Common myeloid progenitor, CD34-positive (primary cell): ENCODE measurements at regions not wholly inside any gene's neighbourhood (a gene's known extent, or its start where the extent isn't known, plus 50 kb on each side); places are given as distances from the start of the nearest gene placed in this dataset.

Experiments
- CTCF ChIA-PET: fragments of 350-600 bp; sonication (Branson Sonifier 250); formaldehyde crosslinking; loops from one replicate; lab custom pipeline; 2021; ENCODE audit warnings: antibody characterized with exemption; lab: Charles Lee
- POLR2A ChIA-PET: fragments of 350-600 bp; sonication (Branson Sonifier 250); formaldehyde crosslinking; loops from one replicate; lab custom pipeline; 2021; ENCODE audit warnings: antibody characterized with exemption; lab: Charles Lee
- DNase-seq, 3 donors: peaks; one replicate each; pipeline versions ENCODE4 v3.0.0 to v3.0.0-alpha.2; 2013
- H3K27ac ChIP-seq, 2 experiments: 1 replicate in 1 of 2; 2 replicates in 1 of 2; pipeline ENCODE4 v1.7.0; 2013; ENCODE audit warnings: inconsistent platforms in 2 of 2, low read length in 2 of 2, mild to moderate bottlenecking in 2 of 2, low read depth in 1 of 2, moderate library complexity in 1 of 2; ENCODE audit not compliant: severe bottlenecking in 2 of 2, insufficient read depth in 1 of 2, poor library complexity in 1 of 2
- H3K27me3 ChIP-seq, 5 experiments: replicated peaks in 2 of 5; 1 replicate in 3 of 5; 2 replicates in 2 of 5; pipeline versions ENCODE4 v1.6.1 to v1.7.0; 2013; ENCODE audit warnings: low read length in 4 of 5, mild to moderate bottlenecking in 2 of 5, moderate library complexity in 2 of 5, inconsistent platforms in 1 of 5; ENCODE audit not compliant: insufficient read depth in 5 of 5, control insufficient read depth in 4 of 5
- H3K36me3 ChIP-seq, 4 experiments: 1 replicate in 2 of 4; 2 replicates in 2 of 4; pipeline versions ENCODE4 v1.6.1 to v1.7.0; 2013; ENCODE audit warnings: low read length in 3 of 4, control low read depth in 1 of 4, mild to moderate bottlenecking in 1 of 4; ENCODE audit not compliant: control insufficient read depth in 4 of 4, insufficient read depth in 4 of 4
- H3K4me1 ChIP-seq, 4 experiments: 1 replicate in 3 of 4; 2 replicates in 1 of 4; pipeline versions ENCODE4 v1.6.1 to v1.7.1; 2013; ENCODE audit warnings: low read length in 3 of 4, mild to moderate bottlenecking in 3 of 4, control low read depth in 1 of 4, inconsistent platforms in 1 of 4, moderate library complexity in 1 of 4; ENCODE audit not compliant: control insufficient read depth in 4 of 4, insufficient read depth in 4 of 4; ENCODE audit errors: control extremely low read depth in 1 of 4
- H3K4me3 ChIP-seq, 7 experiments: 1 replicate in 4 of 7; 2 replicates in 3 of 7; pipeline versions ENCODE4 v1.5.1 to v1.7.0; 2013; ENCODE audit warnings: mild to moderate bottlenecking in 7 of 7, low read length in 6 of 7, moderate library complexity in 6 of 7, inconsistent platforms in 2 of 7, low read depth in 2 of 7, control low read depth in 1 of 7; ENCODE audit not compliant: insufficient read depth in 4 of 7, control insufficient read depth in 1 of 7; ENCODE audit errors: extremely low read depth in 1 of 7
- H3K9me3 ChIP-seq, 5 experiments: 1 replicate in 4 of 5; 2 replicates in 1 of 5; pipeline versions ENCODE4 v1.6.1 to v1.7.1; 2013; ENCODE audit warnings: low read length in 4 of 5, mild to moderate bottlenecking in 2 of 5, inconsistent platforms in 1 of 5, low read depth in 1 of 5, moderate library complexity in 1 of 5; ENCODE audit not compliant: control insufficient read depth in 4 of 5, insufficient read depth in 2 of 5; ENCODE audit errors: control extremely low read depth in 1 of 5
- WGBS: methylation state at CpG from one replicate; pipeline ENCODE4 v1.1.5; 2013; ENCODE audit not compliant: insufficient coverage; 5-methylcytosine and 5-hydroxymethylcytosine counted together

GRCh38 chr1:79109445-79109844 is 102.9 kb upstream of the ADGRL4 start:
- no peak for DNase-seq
- Histone ChIP-seq H3K27ac (no peak overlapping the region), H3K4me3 (no peak overlapping the region), H3K36me3 (no peaks in the 10 kb centered on the region), H3K4me1 (no peaks in the 10 kb centered on the region), H3K9me3 (no peaks in the 10 kb centered on the region), H3K27me3 (no peaks in the 10 kb centered on the region)
- ChIA-PET CTCF (no interaction called here), POLR2A (no interaction called here)
- WGBS = no CpG with 5 or more reads among the region's 1 CpG

- POLR2A ChIA-PET = no interaction called here
- Histone ChIP-seq H3K27ac (no peak overlapping the region), H3K36me3 (no peaks in the 10 kb centered on the region), H3K27me3 (no peaks in the 10 kb centered on the region), H3K4me3 (no peak overlapping the region), H3K4me1 (no peaks in the 10 kb centered on the region), H3K9me3 (no peaks in the 10 kb centered on the region)
- no CpG with 5 or more reads among the region's 2 CpGs for WGBS
- DNase-seq = no peak
- CTCF ChIA-PET = no interaction called here
These were observed 99.0 kb upstream of the ADGRL4 start for GRCh38 chr1:79105500-79105899.

GRCh38 chr1:79104617-79105016 is 98.1 kb upstream of the ADGRL4 start:
- Histone ChIP-seq H3K27ac (no peak overlapping the region), H3K4me1 (no peaks in the 10 kb centered on the region), H3K4me3 (no peak overlapping the region), H3K27me3 (no peaks in the 10 kb centered on the region), H3K36me3 (no peaks in the 10 kb centered on the region), H3K9me3 (no peaks in the 10 kb centered on the region)
- DNase-seq = no peak
- 100% methylated on average over 1 of the region's 3 CpGs for WGBS
- ChIA-PET POLR2A (no interaction called here), CTCF (no interaction called here)

- POLR2A ChIA-PET = no interaction called here
- CTCF ChIA-PET = no interaction called here
- WGBS = 93% methylated on average over 5 of the region's 7 CpGs
These were observed 93.9 kb upstream of the ADGRL4 start for GRCh38 chr1:79100385-79100784.

GRCh38 chr1:79090985-79091384 is 84.5 kb upstream of the ADGRL4 start:
- POLR2A ChIA-PET = no interaction called here
- CTCF ChIA-PET = interaction anchor here (2.2 kb wide), 1 partner anchor 11 kb away, joined by 4 read pairs; no protein-coding TSS in a partner anchor
- DNase-seq = no peak

More at GRCh38 chr1:79100385-79100784, 93.9 kb upstream of the ADGRL4 start:
- Histone ChIP-seq H3K4me3 (no peak overlapping the region), H3K9me3 (no peaks in the 10 kb centered on the region), H3K36me3 (no peaks in the 10 kb centered on the region), H3K27me3 (no peaks in the 10 kb centered on the region), H3K27ac (no peak overlapping the region), H3K4me1 (no peaks in the 10 kb centered on the region)
- no peak for DNase-seq

GRCh38 chr1:79089946-79090345 is 83.4 kb upstream of the ADGRL4 start:
- POLR2A ChIA-PET = no interaction called here
- no peaks in the 10 kb centered on the region for H3K36me3 ChIP-seq
- WGBS = no CpG with 5 or more reads among the region's 2 CpGs

More at GRCh38 chr1:79090985-79091384, 84.5 kb upstream of the ADGRL4 start:
- no peaks in the 10 kb centered on the region for H3K9me3 ChIP-seq
- H3K4me3 ChIP-seq = no peak overlapping the region
- H3K27ac ChIP-seq = no peak overlapping the region
- no peaks in the 10 kb centered on the region for H3K36me3 ChIP-seq
- no peaks in the 10 kb centered on the region for H3K27me3 ChIP-seq
- no peaks in the 10 kb centered on the region for H3K4me1 ChIP-seq

GRCh38 chr1:79082233-79082632 is 75.7 kb upstream of the ADGRL4 start:
- H3K4me1 ChIP-seq = peaks cover 0 to 4% (median 1%) of the 10 kb centered on the region in 4 experiments
- CTCF ChIA-PET = no interaction called here
- no peak overlapping the region for H3K4me3 ChIP-seq
- no peak overlapping the region for H3K27ac ChIP-seq
- no peaks in the 10 kb centered on the region for H3K27me3 ChIP-seq
- H3K9me3 ChIP-seq = no peaks in the 10 kb centered on the region
- 92% methylated on average over 2 of the region's 2 CpGs for WGBS
- no peaks in the 10 kb centered on the region for H3K36me3 ChIP-seq
- no peak for DNase-seq
- POLR2A ChIA-PET = no interaction called here

More at GRCh38 chr1:79089946-79090345, 83.4 kb upstream of the ADGRL4 start:
- Histone ChIP-seq H3K4me3 (no peak overlapping the region), H3K9me3 (no peaks in the 10 kb centered on the region), H3K27me3 (no peaks in the 10 kb centered on the region), H3K27ac (no peak overlapping the region), H3K4me1 (no peaks in the 10 kb centered on the region)
- CTCF ChIA-PET = interaction anchor here (2.2 kb wide), 1 partner anchor 10 kb away, joined by 4 read pairs; no protein-coding TSS in a partner anchor
- no peak for DNase-seq
